ENCODE measurements at regions not wholly inside any gene's neighbourhood (a gene's known extent, or its start where the extent isn't known, plus 50 kb on each side); places are given as distances from the start of the nearest gene placed in this dataset.

GRCh38 chr21:36212513-36212780, 55.8 kb downstream of the DOP1B start:
- TF ChIP-seq REST (IDR thresholded peaks at IDR 0.05; ENCODE audit: low read depth) (no peak), CTCF (IDR thresholded peaks at IDR 0.05 in 2 of 3, conservative IDR thresholded peaks at IDR 0.05 in 1 of 3; ENCODE audit: borderline replicate concordance in 1 of 3, insufficient read depth in 1 of 3, low read depth in 2 of 3, low read length in 2 of 3) (no peak), TCF7L2 (IDR thresholded peaks at IDR 0.05; ENCODE audit: borderline replicate concordance, extremely low read depth, insufficient read depth, insufficient read length) (no peak), FOSL1 (IDR thresholded peaks at IDR 0.05; ENCODE audit: low read depth) (no peak), RAD21 (IDR thresholded peaks at IDR 0.05; ENCODE audit: low read depth) (no peak), POLR2AphosphoS5 (IDR thresholded peaks at IDR 0.05; ENCODE audit: low read depth, low read length) (no peak), CEBPB (IDR thresholded peaks at IDR 0.05; ENCODE audit: low read depth) (no peak), POLR2A (IDR thresholded peaks at IDR 0.05; ENCODE audit: borderline replicate concordance, extremely low read depth, insufficient read depth, insufficient read length) (no peak)
